Psoas muscle (tissue), 7 donors: ENCODE measurements at regions not wholly inside any gene's neighbourhood (a gene's known extent, or its start where the extent isn't known, plus 50 kb on each side); places are given as distances from the start of the nearest gene placed in this dataset.
"Not testable (repeated sequence)": the region's sequence is repeated elsewhere in the genome, so short reads cannot be mapped to it uniquely, and the experiment has no call there.

ENCODE experiments used
- ATAC-seq, 4 donors: fragments of 200-7000 bp; cut with Tn5 transposase; one replicate each; pipeline ENCODE4 v1.9.1; 2020; ENCODE audit warnings: moderate library complexity in 3 of 4, mild to moderate bottlenecking in 2 of 4
- DNase-seq, 2 donors: peaks; one replicate each; pipeline ENCODE4 v3.0.0-alpha.2; 2020
- H3K27ac ChIP-seq: fragments of 200-600 bp; one replicate; pipeline ENCODE4 v1.8.0; 2022
- H3K27me3 ChIP-seq, 3 donors: fragments of 200-600 bp in 1 of 3; one replicate each; pipeline versions ENCODE4 v1.6.1 to v1.8.0; 2013 to 2022; ENCODE audit warnings: low read length in 2 of 3, mild to moderate bottlenecking in 2 of 3, moderate library complexity in 1 of 3; ENCODE audit not compliant: insufficient read depth in 3 of 3
- H3K36me3 ChIP-seq, 2 donors: fragments of 200-600 bp in 1 of 2; one replicate each; pipeline versions ENCODE4 v1.6.1 to v1.8.0; 2013 to 2022; ENCODE audit warnings: low read depth in 1 of 2, mild to moderate bottlenecking in 1 of 2, moderate library complexity in 1 of 2; ENCODE audit not compliant: insufficient read depth in 1 of 2
- H3K4me1 ChIP-seq: fragments of 200-600 bp; one replicate; pipeline ENCODE4 v1.8.0; 2022
- H3K4me3 ChIP-seq: fragments of 200-600 bp; one replicate; pipeline ENCODE4 v1.8.0; 2022; ENCODE audit warnings: mild to moderate bottlenecking
- H3K9me3 ChIP-seq: fragments of 200-600 bp; one replicate; pipeline ENCODE4 v1.8.0; 2022
- WGBS, 3 donors: extraction: QIAGEN DNeasy Blood & Tissue Kit; methylation state at CpG; one replicate each; pipeline versions ENCODE4 v1.1.6 to v1.1.7; 2013; 5-methylcytosine and 5-hydroxymethylcytosine counted together
- intact Hi-C, 2 donors: fragments of 100-400 bp; cut with DNase I; formaldehyde crosslinking; loops; one replicate each; pipeline versions ENCODE4 v1.11.0 to v1.14.2; 2022
- TF ChIP-seq, protein P1 (sequence below): fragments of 200-600 bp; IDR thresholded peaks from one replicate; pipeline ENCODE4 v1.8.0; 2022; ENCODE audit warnings: antibody characterized with exemption
- donor health status: healthy with polysubstance abuse.
- donor health status: DM: no; HTN: no; CAD: no; lungs with moderate emphysema.
- donor health status: Bipolar disorder and iron deficiency.
- donor health status: healthy.
- donor health status: DM: yes; HTN: yes; CAD: no.
- donor health status: DM: no; HTN: no; CAD: no.
- donor health status: DM: yes; HTN: yes; CAD: no.

DNA sequence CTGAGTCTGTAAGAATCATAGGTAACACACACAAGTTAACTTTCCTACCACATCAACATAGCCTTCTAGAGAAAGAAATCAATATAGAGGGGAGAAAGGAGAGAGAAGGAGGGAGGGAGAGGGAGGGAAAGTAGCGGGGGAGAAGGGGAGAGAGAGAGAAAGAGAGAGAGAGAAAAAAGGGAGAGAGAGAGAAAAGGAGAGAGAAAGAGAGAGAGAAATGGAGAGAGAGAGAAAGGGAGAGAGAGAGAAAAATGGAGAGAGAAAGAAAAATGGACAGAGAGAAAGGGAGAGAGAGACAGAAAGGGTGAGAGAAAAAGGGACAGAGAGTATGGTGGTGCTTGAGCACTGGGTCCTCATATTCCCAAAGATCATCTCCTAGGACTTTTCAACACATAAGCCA is 591.7 kb downstream of the ZEB2 start:
- intact Hi-C loops, result no loop called here
- Histone ChIP-seq H3K36me3 (no peaks in the 10 kb centered on the region), H3K4me1 (no peaks in the 10 kb centered on the region), H3K27me3 (no peaks in the 10 kb centered on the region), H3K9me3 (no peaks in the 10 kb centered on the region), H3K4me3 (no peak overlapping the region), H3K27ac (no peak overlapping the region)
- ATAC-seq (no peak), DNase-seq (no peak)
- TF ChIP-seq, protein P1, sequence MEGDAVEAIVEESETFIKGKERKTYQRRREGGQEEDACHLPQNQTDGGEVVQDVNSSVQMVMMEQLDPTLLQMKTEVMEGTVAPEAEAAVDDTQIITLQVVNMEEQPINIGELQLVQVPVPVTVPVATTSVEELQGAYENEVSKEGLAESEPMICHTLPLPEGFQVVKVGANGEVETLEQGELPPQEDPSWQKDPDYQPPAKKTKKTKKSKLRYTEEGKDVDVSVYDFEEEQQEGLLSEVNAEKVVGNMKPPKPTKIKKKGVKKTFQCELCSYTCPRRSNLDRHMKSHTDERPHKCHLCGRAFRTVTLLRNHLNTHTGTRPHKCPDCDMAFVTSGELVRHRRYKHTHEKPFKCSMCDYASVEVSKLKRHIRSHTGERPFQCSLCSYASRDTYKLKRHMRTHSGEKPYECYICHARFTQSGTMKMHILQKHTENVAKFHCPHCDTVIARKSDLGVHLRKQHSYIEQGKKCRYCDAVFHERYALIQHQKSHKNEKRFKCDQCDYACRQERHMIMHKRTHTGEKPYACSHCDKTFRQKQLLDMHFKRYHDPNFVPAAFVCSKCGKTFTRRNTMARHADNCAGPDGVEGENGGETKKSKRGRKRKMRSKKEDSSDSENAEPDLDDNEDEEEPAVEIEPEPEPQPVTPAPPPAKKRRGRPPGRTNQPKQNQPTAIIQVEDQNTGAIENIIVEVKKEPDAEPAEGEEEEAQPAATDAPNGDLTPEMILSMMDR, result no peak
- 85 to 100% (median 90%) methylated on average over 1 of the region's 1 CpG for WGBS, 3 donors

GRCh38 chr2:143926736-143927135 is 593.2 kb downstream of the ZEB2 start:
- DNase-seq (no peak), ATAC-seq (no peak)
- no peaks in the 10 kb centered on the region for H3K36me3 ChIP-seq
- H3K4me3 ChIP-seq, result no peak overlapping the region
- no peaks in the 10 kb centered on the region for H3K27me3 ChIP-seq
- H3K9me3 ChIP-seq, result no peaks in the 10 kb centered on the region
- no peaks in the 10 kb centered on the region for H3K4me1 ChIP-seq
- TF ChIP-seq, protein P1, result no peak
- intact Hi-C loops, result no loop called here
- H3K27ac ChIP-seq, result no peak overlapping the region
- WGBS, 3 donors, result 78 to 92% (median 80%) methylated on average over 4 of the region's 4 CpGs

- ATAC-seq, H3K9me3 ChIP-seq, H3K4me1 ChIP-seq, H3K36me3 ChIP-seq, H3K27ac ChIP-seq, intact Hi-C loops, DNase-seq, H3K27me3 ChIP-seq, H3K4me3 ChIP-seq: not testable (repeated sequence)
- 94 to 96% (median 96%) methylated on average over 10 to 35 of the region's 42 CpGs for WGBS, 3 donors
Measured at GRCh38 chr2:143922261-143922830, 597.6 kb downstream of the ZEB2 start.

GRCh38 chr2:143918465-143918989 is 601.4 kb downstream of the ZEB2 start:
- Histone ChIP-seq H3K27ac (no peak overlapping the region), H3K4me3 (no peak overlapping the region), H3K4me1 (no peaks in the 10 kb centered on the region), H3K36me3 (no peaks in the 10 kb centered on the region), H3K9me3 (no peaks in the 10 kb centered on the region), H3K27me3 (no peaks in the 10 kb centered on the region)
- TF ChIP-seq, protein P1, result no peak
- WGBS, 3 donors, result 93 to 100% (median 100%) methylated on average over 1 of the region's 1 CpG
- intact Hi-C loops, result no loop called here
- DNase-seq, result no peak
- ATAC-seq, result no peak

GRCh38 chr2:143916781-143917180 is 603.1 kb downstream of the ZEB2 start:
- intact Hi-C loops, result no loop called here
- Histone ChIP-seq H3K27ac (no peak overlapping the region), H3K4me3 (no peak overlapping the region), H3K9me3 (no peaks in the 10 kb centered on the region), H3K27me3 (no peaks in the 10 kb centered on the region), H3K4me1 (no peaks in the 10 kb centered on the region), H3K36me3 (no peaks in the 10 kb centered on the region)
- ATAC-seq, result no peak
- TF ChIP-seq, protein P1, result no peak
- DNase-seq, result no peak
